ENCODE measurements at regions not wholly inside any gene's neighbourhood (a gene's known extent, or its start where the extent isn't known, plus 50 kb on each side); places are given as distances from the start of the nearest gene placed in this dataset.
A peak's percentile ranks its signal among the peaks of the same experiment; 100 is the strongest.

DNA sequence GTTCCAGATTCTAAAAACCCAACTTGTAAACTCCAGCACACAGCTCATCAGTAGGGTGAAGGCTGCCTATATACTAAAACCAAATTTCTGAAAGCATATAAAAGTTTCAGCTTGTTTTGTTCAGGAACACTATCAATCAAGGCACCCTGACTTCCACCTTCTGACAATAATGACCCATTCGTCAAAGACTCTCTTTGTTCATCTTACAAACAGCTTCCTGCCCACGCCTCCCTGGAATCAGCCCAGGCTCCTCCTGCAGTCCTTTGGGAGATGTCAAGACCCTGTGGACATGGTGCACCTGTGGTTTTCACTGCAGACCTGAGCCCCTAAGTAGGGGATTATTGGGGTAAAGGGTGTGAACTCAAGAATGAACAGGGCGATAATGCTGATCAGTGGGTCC, 178.9 kb upstream of the CAMK1G start:
- Mint-ChIP-seq H3K27me3 (ENCODE audit: insufficient read depth) (no peaks in the 10 kb centered on the region), H3K27ac (peak overlapping the region; percentile 76), H3K9me3 (peaks cover 3% of the 10 kb centered on the region), H3K36me3 (ENCODE audit: low read depth) (peaks cover 12% of the 10 kb centered on the region; the same call in 1 of the 2 replicates), H3K4me3 (peak overlapping the region; percentile 70; the same call in 1 of the 2 replicates), H3K4me1 (ENCODE audit: low read depth) (peaks cover 22% of the 10 kb centered on the region)
- TF ChIP-seq, protein P1, sequence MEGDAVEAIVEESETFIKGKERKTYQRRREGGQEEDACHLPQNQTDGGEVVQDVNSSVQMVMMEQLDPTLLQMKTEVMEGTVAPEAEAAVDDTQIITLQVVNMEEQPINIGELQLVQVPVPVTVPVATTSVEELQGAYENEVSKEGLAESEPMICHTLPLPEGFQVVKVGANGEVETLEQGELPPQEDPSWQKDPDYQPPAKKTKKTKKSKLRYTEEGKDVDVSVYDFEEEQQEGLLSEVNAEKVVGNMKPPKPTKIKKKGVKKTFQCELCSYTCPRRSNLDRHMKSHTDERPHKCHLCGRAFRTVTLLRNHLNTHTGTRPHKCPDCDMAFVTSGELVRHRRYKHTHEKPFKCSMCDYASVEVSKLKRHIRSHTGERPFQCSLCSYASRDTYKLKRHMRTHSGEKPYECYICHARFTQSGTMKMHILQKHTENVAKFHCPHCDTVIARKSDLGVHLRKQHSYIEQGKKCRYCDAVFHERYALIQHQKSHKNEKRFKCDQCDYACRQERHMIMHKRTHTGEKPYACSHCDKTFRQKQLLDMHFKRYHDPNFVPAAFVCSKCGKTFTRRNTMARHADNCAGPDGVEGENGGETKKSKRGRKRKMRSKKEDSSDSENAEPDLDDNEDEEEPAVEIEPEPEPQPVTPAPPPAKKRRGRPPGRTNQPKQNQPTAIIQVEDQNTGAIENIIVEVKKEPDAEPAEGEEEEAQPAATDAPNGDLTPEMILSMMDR (IDR thresholded peaks at IDR 0.05), result no peak
- no peak for DNase-seq

DNA sequence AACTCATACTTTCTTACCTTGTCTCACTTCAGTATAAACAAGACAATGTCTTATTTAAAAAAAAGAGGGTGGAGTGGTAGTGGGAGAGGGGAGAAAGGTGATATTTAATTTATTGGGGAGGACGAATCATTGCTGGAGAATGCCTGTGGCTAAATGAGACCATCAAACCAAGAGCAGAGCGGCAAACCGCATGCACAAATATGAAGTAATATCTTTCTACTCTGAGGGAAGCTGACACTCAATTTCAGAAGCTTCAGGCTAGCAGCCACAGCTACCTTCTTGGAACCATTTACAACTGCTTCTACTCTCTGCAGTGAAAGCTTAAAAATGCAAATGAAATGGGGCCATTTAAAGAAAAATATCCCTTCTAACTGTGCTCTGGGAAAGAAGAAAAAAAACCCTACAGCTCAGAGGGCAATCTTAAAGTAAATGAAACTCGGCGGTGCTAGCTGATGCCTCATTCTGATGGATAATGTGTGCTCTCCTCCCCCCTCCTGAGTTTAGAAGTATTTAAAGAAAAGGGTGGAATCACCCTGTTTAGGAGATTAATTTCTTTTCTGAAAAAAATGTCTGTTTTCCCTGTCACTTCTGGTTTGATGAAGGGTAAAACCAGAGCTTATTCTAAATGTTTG, 178.2 kb upstream of the CAMK1G start:
- TF ChIP-seq, protein P1 (IDR thresholded peaks at IDR 0.05), result no peak
- H3K27ac Mint-ChIP-seq, result peak overlapping the region; percentile 76
- peaks cover 14% of the 10 kb centered on the region; the same call in 1 of the 2 replicates for H3K36me3 Mint-ChIP-seq (ENCODE audit: low read depth)
- peak; percentile 51 for DNase-seq
- peaks cover 29% of the 10 kb centered on the region for H3K4me1 Mint-ChIP-seq (ENCODE audit: low read depth)
- H3K4me3 Mint-ChIP-seq, result peak overlapping the region; percentile 70
- H3K9me3 Mint-ChIP-seq, result peaks cover 6% of the 10 kb centered on the region
- H3K27me3 Mint-ChIP-seq (ENCODE audit: insufficient read depth), result no peaks in the 10 kb centered on the region

DNA sequence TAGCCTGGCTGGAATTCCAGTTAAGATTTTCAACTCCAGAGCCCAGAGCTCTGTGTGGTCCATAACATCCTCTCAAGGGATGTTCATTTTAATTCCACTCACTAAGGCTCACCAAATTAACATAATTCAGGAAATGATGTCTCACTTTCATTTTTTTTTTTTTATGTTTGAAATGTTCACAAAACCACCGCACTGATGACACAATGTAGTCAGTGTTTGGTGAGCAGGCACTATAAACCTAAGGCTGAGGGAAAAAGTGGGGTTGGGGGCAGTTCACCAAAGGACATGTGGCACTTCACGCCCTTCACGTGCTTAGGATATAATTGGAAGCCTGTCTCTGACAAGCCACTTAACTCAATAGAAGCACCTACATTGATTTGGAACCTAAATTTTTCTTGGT, 177.3 kb upstream of the CAMK1G start:
- Mint-ChIP-seq H3K27ac (peak overlapping the region; percentile 76), H3K4me1 (ENCODE audit: low read depth) (peaks cover 38% of the 10 kb centered on the region), H3K9me3 (peaks cover 6% of the 10 kb centered on the region), H3K4me3 (peak overlapping the region; percentile 70), H3K27me3 (ENCODE audit: insufficient read depth) (no peaks in the 10 kb centered on the region), H3K36me3 (ENCODE audit: low read depth) (peaks cover 14% of the 10 kb centered on the region)
- DNase-seq, result no peak
- TF ChIP-seq, protein P1 (IDR thresholded peaks at IDR 0.05), result no peak

DNA sequence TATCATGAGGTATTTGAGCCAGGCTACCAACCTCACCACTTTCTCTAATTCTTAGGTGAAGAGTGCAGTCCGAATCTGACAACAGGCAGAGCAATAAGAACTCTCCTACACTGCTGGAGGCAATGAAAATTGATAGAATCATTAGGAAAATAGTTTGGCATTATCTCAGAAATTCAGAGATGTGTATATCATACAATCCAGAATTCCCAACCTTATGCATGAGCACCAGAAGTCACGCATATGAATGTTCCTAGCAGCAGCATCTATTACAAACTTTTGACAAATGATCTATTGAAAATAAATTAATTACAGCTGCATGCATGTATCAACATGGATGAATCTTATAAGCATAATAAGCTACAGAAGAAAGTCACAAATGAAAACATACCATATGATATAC, 176.9 kb upstream of the CAMK1G start:
- no peak for DNase-seq
- Mint-ChIP-seq H3K27me3 (ENCODE audit: insufficient read depth) (no peaks in the 10 kb centered on the region), H3K4me1 (ENCODE audit: low read depth) (peaks cover 42% of the 10 kb centered on the region), H3K9me3 (peaks cover 6% of the 10 kb centered on the region), H3K4me3 (peak overlapping the region; percentile 70; the same call in 1 of the 2 replicates), H3K27ac (peak overlapping the region; percentile 76), H3K36me3 (ENCODE audit: low read depth) (peaks cover 14% of the 10 kb centered on the region)
- TF ChIP-seq, protein P1 (IDR thresholded peaks at IDR 0.05), result no peak

DNA sequence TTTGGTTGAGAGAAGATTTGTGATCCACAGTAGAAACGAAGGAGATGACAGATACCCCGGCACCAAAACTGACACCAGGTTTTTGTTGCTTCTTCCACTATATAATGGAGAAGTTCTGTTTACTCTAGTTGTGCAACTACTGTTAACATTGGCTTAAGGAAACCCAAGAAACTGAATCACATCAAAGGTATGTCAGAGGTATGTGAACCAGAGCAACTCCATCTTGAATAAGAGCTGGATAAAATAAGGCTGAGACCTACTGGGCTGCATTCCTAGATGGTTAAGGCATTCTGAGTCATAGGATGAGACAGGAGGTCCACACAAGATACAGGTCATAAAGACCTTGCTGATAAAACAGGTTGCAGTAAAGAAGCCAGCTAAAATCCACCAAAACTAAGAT, 173.7 kb upstream of the CAMK1G start:
- peaks cover 14% of the 10 kb centered on the region for H3K36me3 Mint-ChIP-seq (ENCODE audit: low read depth)

More for the DNA sequence above, 173.7 kb upstream of the CAMK1G start:
- DNase-seq, result peak; percentile 96
- peak overlapping the region; percentile 24 for H3K4me3 Mint-ChIP-seq
- TF ChIP-seq, protein P1 (IDR thresholded peaks at IDR 0.05), result no peak
- H3K27ac Mint-ChIP-seq, result peak overlapping the region; percentile 87
- no peaks in the 10 kb centered on the region for H3K27me3 Mint-ChIP-seq (ENCODE audit: insufficient read depth)
- H3K4me1 Mint-ChIP-seq (ENCODE audit: low read depth), result peaks cover 57% of the 10 kb centered on the region
- H3K9me3 Mint-ChIP-seq, result peaks cover 6% of the 10 kb centered on the region

Data from HFFc6 (cell line).